H1 (cell line): ENCODE measurements at regions not wholly inside any gene's neighbourhood (a gene's known extent, or its start where the extent isn't known, plus 50 kb on each side); places are given as distances from the start of the nearest gene placed in this dataset.

ENCODE experiments used
- CHD2 ChIP-seq: IDR thresholded peaks from 2 replicates; pipeline ENCODE4 v1.6.1; 2012; ENCODE audit warnings: low read length, improper control_type of control experiment
- YY1 ChIP-seq: IDR thresholded peaks from 2 replicates; pipeline ENCODE4 v1.6.1; 2011; ENCODE audit warnings: low read depth, mild to moderate bottlenecking, low read length
- TF ChIP-seq, protein P1 (sequence below): IDR thresholded peaks from 2 replicates; pipeline ENCODE4 v1.6.1; 2011; ENCODE audit warnings: low read depth, mild to moderate bottlenecking, low read length; ENCODE audit not compliant: insufficient read depth

DNA sequence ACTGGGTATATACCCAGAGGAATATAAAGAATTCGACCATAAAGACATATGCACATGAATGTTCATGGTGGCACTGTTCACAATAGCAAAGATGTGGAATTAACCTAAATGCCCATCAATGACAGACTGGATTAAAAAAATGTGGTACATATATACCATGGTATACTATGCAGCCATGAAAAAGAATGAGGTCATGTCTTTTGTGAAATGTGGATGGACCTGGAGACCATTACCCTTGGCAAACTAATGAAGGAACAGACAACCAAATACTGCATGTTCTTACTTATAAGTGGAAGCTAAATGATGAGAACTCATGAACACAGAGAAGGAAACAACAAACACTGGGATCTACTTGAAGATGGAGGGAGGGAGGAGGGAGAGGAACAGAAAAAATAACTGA is 186.7 kb upstream of the SSTR4 start (continued):
- TF ChIP-seq YY1, result no peak
- TF ChIP-seq, protein P1, sequence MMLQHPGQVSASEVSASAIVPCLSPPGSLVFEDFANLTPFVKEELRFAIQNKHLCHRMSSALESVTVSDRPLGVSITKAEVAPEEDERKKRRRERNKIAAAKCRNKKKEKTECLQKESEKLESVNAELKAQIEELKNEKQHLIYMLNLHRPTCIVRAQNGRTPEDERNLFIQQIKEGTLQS, result no peak
- no peak for TF ChIP-seq CHD2
- TF ChIP-seq, all 59 proteins: peak for 0
